Muscle layer of duodenum (tissue), 2 donors: ENCODE measurements at regions not wholly inside any gene's neighbourhood (a gene's known extent, or its start where the extent isn't known, plus 50 kb on each side); places are given as distances from the start of the nearest gene placed in this dataset.

Experiments used
- H3K27ac ChIP-seq: one replicate; pipeline ENCODE4 v1.7.0; 2013; ENCODE audit warnings: mild to moderate bottlenecking, low read length
- H3K27me3 ChIP-seq: one replicate; pipeline ENCODE4 v1.7.0; 2013; ENCODE audit warnings: low read depth, mild to moderate bottlenecking, control low read depth, low read length
- H3K36me3 ChIP-seq, 2 donors: one replicate each; pipeline ENCODE4 v1.7.0; 2013; ENCODE audit warnings: low read length in 2 of 2, control low read depth in 1 of 2, mild to moderate bottlenecking in 1 of 2; ENCODE audit not compliant: insufficient read depth in 2 of 2, control insufficient read depth in 1 of 2
- H3K4me1 ChIP-seq, 2 donors: one replicate each; pipeline ENCODE4 v1.7.0; 2013; ENCODE audit warnings: low read length in 2 of 2, mild to moderate bottlenecking in 2 of 2, control low read depth in 1 of 2, moderate library complexity in 1 of 2; ENCODE audit not compliant: insufficient read depth in 2 of 2, control insufficient read depth in 1 of 2
- H3K4me3 ChIP-seq, 2 donors: one replicate each; pipeline ENCODE4 v1.7.0; 2013; ENCODE audit warnings: low read length in 2 of 2, low read depth in 1 of 2, mild to moderate bottlenecking in 1 of 2
- H3K9me3 ChIP-seq, 2 donors: one replicate each; pipeline ENCODE4 v1.7.0; 2013; ENCODE audit warnings: low read length in 2 of 2, control low read depth in 1 of 2, mild to moderate bottlenecking in 1 of 2; ENCODE audit not compliant: control insufficient read depth in 1 of 2
- donor health status: healthy.

DNA sequence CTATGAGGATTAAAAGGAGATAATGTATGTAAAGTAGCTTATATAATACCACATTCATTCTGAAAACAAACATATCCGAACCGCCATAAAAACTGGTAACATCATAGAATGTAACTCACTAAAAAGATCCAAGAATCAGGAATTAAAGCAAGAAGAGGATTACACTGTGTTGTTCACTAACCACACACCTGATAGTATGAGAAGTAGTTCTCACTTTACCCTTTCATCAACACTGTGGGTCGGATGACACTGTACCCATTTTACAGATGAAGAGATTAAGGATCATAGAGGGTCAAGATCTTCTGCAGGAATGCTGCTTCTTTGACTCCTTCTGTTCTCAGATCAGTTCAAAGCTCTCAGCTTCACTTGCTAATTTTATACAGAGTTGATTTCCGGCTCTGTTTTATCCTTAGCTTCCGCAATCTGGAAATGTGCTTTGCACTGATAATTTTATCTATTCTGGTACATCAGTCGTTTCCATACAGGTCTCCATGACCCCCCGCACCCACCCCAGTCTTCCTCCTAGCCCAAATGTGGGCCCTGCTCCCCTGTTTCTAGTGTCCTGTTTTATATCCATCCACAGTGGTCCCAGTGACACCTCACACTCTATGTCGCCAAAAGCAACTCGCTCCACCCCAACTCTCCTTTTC is 288.6 kb upstream of the CCL2 start:
- no peaks in the 10 kb centered on the region for H3K4me1 ChIP-seq
- H3K27ac ChIP-seq, result no peak overlapping the region
- no peaks in the 10 kb centered on the region for H3K9me3 ChIP-seq
- H3K4me3 ChIP-seq, result no peak overlapping the region
- H3K27me3 ChIP-seq, result no peaks in the 10 kb centered on the region
- H3K36me3 ChIP-seq, result no peaks in the 10 kb centered on the region

- Histone ChIP-seq H3K27ac (no peak overlapping the region), H3K27me3 (no peaks in the 10 kb centered on the region), H3K4me3 (no peak overlapping the region), H3K36me3 (no peaks in the 10 kb centered on the region), H3K4me1 (no peaks in the 10 kb centered on the region), H3K9me3 (no peaks in the 10 kb centered on the region)
These were observed 287.3 kb upstream of the CCL2 start for GRCh38 chr17:33967608-33968349.

GRCh38 chr17:33968350-33969044 is 286.6 kb upstream of the CCL2 start:
- H3K27ac ChIP-seq, result no peak overlapping the region
- no peaks in the 10 kb centered on the region for H3K36me3 ChIP-seq
- no peaks in the 10 kb centered on the region for H3K4me1 ChIP-seq
- H3K9me3 ChIP-seq, result no peaks in the 10 kb centered on the region
- no peak overlapping the region for H3K4me3 ChIP-seq
- H3K27me3 ChIP-seq, result no peaks in the 10 kb centered on the region

DNA sequence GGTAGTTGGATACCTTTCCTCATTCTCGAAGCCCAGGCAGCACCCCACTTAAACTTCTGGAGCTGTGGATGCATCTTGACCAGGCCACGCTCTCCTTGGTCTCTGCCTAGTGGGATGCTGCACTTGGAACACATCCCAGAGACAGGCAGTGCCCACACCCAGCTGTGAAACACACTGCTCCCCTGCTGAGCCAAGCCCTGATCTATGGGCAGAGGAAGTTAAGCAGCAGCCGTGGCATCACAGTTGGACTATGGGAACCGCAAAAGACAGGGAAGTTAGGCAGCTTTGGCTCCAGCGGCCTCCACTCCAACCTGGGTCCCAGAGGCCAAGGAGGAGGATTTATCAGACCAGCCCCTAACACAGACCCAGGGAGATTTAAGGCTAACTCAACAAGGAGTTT is 284.8 kb upstream of the CCL2 start:
- Histone ChIP-seq H3K36me3 (no peaks in the 10 kb centered on the region), H3K4me3 (no peak overlapping the region), H3K9me3 (no peaks in the 10 kb centered on the region), H3K4me1 (no peaks in the 10 kb centered on the region), H3K27me3 (no peaks in the 10 kb centered on the region), H3K27ac (no peak overlapping the region)

DNA sequence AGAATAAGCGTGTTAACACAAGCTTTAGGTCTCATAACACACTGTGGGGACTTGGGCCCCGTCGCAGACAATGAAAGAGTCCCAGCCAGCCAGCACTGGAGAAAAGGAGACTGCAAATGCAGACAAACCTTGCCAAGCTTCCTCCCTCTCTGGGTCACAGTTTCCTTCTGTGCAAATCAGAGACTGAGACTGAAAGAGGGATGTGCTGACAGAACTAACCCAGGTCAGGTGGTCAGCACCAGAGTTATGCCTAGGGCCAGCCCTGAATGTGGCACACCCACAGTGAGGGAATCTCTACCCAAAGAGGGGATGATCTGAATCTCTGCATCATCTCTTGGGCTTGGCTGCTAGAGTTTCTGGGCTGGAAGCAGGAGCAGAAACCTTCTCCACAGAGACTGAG is 282.3 kb upstream of the CCL2 start:
- Histone ChIP-seq H3K36me3 (no peaks in the 10 kb centered on the region), H3K27me3 (no peaks in the 10 kb centered on the region), H3K4me1 (no peaks in the 10 kb centered on the region), H3K27ac (no peak overlapping the region), H3K4me3 (no peak overlapping the region), H3K9me3 (no peaks in the 10 kb centered on the region)

DNA sequence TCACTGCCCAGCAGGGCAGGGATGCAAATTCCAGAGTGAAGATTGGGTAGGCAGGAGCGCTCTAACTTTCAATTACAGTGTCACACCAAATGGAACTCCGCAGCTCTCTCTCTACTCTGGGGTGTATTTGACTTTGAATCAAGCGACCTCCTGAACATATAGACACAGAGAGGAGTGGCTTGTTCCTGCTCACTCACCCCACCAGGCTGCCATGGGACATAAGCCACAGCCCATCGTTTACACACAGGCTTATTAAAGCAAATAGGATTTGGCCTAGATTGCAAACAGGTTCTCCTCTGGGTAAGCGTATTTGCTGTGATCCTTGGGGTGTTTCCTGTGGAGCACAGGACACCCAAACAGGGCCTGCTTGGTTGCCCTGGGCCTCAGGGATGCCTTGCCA is 281.6 kb upstream of the CCL2 start:
- Histone ChIP-seq H3K27ac (no peak overlapping the region), H3K9me3 (no peaks in the 10 kb centered on the region), H3K27me3 (no peaks in the 10 kb centered on the region), H3K4me1 (no peaks in the 10 kb centered on the region), H3K4me3 (no peak overlapping the region), H3K36me3 (no peaks in the 10 kb centered on the region)

GRCh38 chr17:33974276-33974675 is 280.8 kb upstream of the CCL2 start:
- H3K27me3 ChIP-seq, result no peaks in the 10 kb centered on the region
- H3K27ac ChIP-seq, result no peak overlapping the region
- H3K4me3 ChIP-seq, result no peak overlapping the region
- no peaks in the 10 kb centered on the region for H3K9me3 ChIP-seq
- H3K4me1 ChIP-seq, result no peaks in the 10 kb centered on the region
- H3K36me3 ChIP-seq, result no peaks in the 10 kb centered on the region

DNA sequence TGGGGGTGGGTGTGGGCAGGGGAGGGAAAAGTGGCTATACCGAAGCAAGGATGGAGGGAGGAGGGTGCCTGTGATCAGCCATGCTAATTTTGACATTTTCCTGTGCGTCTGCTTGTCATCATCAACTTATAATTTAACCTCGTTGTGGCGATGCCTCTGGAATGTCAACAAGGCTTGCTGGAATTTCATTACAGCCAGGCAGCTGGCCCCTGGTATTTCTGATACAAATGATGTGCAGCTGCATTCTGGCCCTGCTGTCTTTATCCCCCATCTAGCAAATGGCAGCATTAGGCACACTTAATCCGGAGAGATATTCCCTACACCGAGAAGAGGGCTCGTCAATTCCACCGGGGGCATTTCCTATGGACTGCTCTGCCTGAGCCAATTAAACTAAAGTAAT is 278.3 kb upstream of the CCL2 start:
- H3K4me1 ChIP-seq, result no peaks in the 10 kb centered on the region

DNA sequence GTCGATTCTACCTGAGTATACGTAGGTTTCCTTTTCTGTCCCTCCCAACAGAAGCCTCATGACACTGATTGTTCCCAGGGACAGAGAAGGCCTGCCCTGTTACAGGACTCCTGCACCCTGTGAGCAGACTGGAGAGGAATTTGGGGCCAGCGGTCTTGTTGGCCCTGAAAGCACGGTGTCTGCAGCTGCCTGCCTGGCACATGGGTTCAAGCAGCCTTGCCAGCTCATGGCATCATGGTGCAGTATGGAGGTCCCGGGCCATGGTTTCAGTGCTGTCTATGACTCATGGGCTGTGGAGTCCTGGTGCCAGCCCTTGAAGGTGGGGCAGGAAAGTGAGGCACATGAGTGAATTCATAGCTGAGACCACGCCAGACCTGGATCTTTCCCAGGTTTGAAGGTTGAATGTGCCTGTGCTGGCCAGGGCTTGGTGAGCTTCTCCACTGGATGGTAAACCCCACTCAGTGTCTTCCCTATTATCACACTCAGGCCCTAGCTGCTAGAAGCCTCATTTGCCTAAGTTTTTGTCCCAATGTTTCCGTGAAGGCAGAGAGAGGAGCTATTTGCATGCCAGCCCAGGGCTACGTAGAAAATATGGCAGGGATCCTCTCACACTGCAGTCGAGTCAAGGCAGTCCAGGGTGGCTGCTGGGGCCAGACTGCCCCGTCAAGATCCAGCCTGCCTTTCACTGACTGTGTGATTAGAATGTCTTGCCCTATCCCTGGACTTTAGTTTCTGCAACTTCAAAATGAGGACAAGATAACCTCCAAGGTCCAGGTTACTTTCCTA is 277.2 kb upstream of the CCL2 start:
- H3K4me1 ChIP-seq, result no peaks in the 10 kb centered on the region
- no peaks in the 10 kb centered on the region for H3K9me3 ChIP-seq
- no peaks in the 10 kb centered on the region for H3K27me3 ChIP-seq
- H3K27ac ChIP-seq, result no peak overlapping the region
- no peaks in the 10 kb centered on the region for H3K36me3 ChIP-seq
- no peak overlapping the region for H3K4me3 ChIP-seq

More for the DNA sequence above, 278.3 kb upstream of the CCL2 start:
- Histone ChIP-seq H3K9me3 (no peaks in the 10 kb centered on the region), H3K4me3 (no peak overlapping the region), H3K36me3 (no peaks in the 10 kb centered on the region), H3K27ac (no peak overlapping the region), H3K27me3 (no peaks in the 10 kb centered on the region)

DNA sequence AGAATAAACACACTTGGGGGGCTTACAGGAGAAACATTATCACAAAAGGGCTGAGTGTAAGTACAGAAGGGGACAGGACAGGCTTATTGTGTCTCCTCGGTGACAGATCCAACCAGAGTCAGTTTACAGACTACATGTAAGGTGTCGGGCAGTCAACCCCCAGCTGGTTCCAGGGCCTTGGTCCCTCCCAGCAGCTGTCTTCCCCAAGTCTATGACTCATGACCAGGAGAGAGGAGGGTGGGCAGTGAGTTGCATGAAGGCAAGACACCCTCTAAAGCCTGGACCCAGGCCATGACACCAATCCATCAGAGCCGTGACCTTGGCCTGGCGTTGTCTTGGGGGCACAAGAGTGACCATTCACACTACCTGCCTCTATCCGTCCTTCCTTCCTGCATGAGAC is 276.2 kb upstream of the CCL2 start:
- no peak overlapping the region for H3K4me3 ChIP-seq
- H3K4me1 ChIP-seq, result no peaks in the 10 kb centered on the region
- H3K27me3 ChIP-seq, result no peaks in the 10 kb centered on the region
- no peak overlapping the region for H3K27ac ChIP-seq
- H3K9me3 ChIP-seq, result no peaks in the 10 kb centered on the region
- no peaks in the 10 kb centered on the region for H3K36me3 ChIP-seq

GRCh38 chr17:33980193-33980592 is 274.9 kb upstream of the CCL2 start:
- H3K27ac ChIP-seq, result no peak overlapping the region
- H3K4me1 ChIP-seq, result no peaks in the 10 kb centered on the region

More at GRCh38 chr17:33980193-33980592, 274.9 kb upstream of the CCL2 start:
- Histone ChIP-seq H3K27me3 (no peaks in the 10 kb centered on the region), H3K36me3 (no peaks in the 10 kb centered on the region), H3K4me3 (no peak overlapping the region), H3K9me3 (no peaks in the 10 kb centered on the region)
